ENCODE measurements at regions not wholly inside any gene's neighbourhood (a gene's known extent, or its start where the extent isn't known, plus 50 kb on each side); places are given as distances from the start of the nearest gene placed in this dataset.

DNA sequence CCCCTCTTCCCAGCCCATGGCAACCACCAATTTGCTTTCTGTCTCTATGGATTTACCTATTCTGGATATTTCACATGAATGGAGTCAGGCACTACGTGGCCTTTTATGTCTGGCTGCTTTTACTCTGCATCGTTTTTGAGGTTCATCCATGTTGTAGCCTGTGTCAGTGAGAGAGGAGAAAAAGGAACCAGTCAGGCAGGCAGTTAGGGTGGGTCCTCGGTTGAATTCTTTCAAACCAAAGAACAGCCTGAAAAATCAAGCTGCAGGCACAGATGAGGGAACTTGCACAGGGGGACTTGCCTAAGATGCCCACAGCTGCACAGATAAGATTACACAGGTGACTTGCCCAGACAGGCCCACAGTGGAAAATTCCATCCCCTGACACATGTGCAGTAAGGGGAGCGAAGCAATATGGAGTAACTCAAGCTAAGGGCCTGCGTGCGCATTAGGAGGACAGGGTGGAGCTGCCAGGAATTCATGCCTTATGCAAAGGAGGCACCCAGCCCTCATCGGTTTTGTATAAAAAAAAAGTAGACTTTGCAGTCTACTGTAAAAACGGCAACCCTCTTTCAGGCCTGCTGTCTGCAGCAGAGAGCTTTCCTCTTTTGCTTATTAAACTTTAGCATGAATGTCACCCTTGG, 152.4 kb upstream of the RFLNA start:
- no peaks in the 10 kb centered on the region for H3K27me3 ChIP-seq
- TF ChIP-seq EP300 (IDR thresholded peaks at IDR 0.05): no peak
- no peak for TF ChIP-seq POLR2A (IDR thresholded peaks at IDR 0.05)
- TF ChIP-seq, protein P1, sequence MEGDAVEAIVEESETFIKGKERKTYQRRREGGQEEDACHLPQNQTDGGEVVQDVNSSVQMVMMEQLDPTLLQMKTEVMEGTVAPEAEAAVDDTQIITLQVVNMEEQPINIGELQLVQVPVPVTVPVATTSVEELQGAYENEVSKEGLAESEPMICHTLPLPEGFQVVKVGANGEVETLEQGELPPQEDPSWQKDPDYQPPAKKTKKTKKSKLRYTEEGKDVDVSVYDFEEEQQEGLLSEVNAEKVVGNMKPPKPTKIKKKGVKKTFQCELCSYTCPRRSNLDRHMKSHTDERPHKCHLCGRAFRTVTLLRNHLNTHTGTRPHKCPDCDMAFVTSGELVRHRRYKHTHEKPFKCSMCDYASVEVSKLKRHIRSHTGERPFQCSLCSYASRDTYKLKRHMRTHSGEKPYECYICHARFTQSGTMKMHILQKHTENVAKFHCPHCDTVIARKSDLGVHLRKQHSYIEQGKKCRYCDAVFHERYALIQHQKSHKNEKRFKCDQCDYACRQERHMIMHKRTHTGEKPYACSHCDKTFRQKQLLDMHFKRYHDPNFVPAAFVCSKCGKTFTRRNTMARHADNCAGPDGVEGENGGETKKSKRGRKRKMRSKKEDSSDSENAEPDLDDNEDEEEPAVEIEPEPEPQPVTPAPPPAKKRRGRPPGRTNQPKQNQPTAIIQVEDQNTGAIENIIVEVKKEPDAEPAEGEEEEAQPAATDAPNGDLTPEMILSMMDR (IDR thresholded peaks at IDR 0.05): no peak
- no peak overlapping the region for H3K4me3 ChIP-seq
- no peak for DNase-seq (ENCODE audit: low spot score in 2 of 2)
- WGBS, 2 donors: 89 to 97% methylated on average over 8 of the region's 8 CpGs
- H3K4me1 ChIP-seq: no peaks in the 10 kb centered on the region
- peaks cover 0 to 23% (median 0%) of the 10 kb centered on the region in 4 donors for H3K9me3 ChIP-seq
- no peak overlapping the region for H3K27ac ChIP-seq
- H3K36me3 ChIP-seq: no peaks in the 10 kb centered on the region

- TF ChIP-seq POLR2A (IDR thresholded peaks at IDR 0.05) (no peak), EP300 (IDR thresholded peaks at IDR 0.05) (no peak)
- TF ChIP-seq, protein P1 (IDR thresholded peaks at IDR 0.05): no peak
- 94 to 95% methylated on average over 5 of the region's 5 CpGs for WGBS, 2 donors
- no peak overlapping the region for H3K27ac ChIP-seq
- H3K9me3 ChIP-seq: peaks cover 0 to 16% (median 0%) of the 10 kb centered on the region in 4 donors
- H3K36me3 ChIP-seq: no peaks in the 10 kb centered on the region
- DNase-seq (ENCODE audit: low spot score in 2 of 2): no peak
- H3K27me3 ChIP-seq: no peaks in the 10 kb centered on the region
- H3K4me3 ChIP-seq: no peak overlapping the region
- H3K4me1 ChIP-seq: no peaks in the 10 kb centered on the region
Observed at GRCh38 chr12:124143726-124144125, 151.2 kb upstream of the RFLNA start.

GRCh38 chr12:124144531-124145194, 150.2 kb upstream of the RFLNA start:
- Histone ChIP-seq H3K36me3 (no peaks in the 10 kb centered on the region), H3K27me3 (no peaks in the 10 kb centered on the region), H3K4me1 (no peaks in the 10 kb centered on the region), H3K9me3 (peaks cover 0 to 16% (median 0%) of the 10 kb centered on the region in 4 donors), H3K4me3 (no peak overlapping the region), H3K27ac (no peak overlapping the region)
- no peak for TF ChIP-seq EP300 (IDR thresholded peaks at IDR 0.05)
- TF ChIP-seq, protein P1 (IDR thresholded peaks at IDR 0.05): no peak
- TF ChIP-seq POLR2A (IDR thresholded peaks at IDR 0.05): no peak
- no peak for DNase-seq (ENCODE audit: low spot score in 2 of 2)
- 70 to 75% methylated on average over 9 of the region's 9 CpGs for WGBS, 2 donors

DNA sequence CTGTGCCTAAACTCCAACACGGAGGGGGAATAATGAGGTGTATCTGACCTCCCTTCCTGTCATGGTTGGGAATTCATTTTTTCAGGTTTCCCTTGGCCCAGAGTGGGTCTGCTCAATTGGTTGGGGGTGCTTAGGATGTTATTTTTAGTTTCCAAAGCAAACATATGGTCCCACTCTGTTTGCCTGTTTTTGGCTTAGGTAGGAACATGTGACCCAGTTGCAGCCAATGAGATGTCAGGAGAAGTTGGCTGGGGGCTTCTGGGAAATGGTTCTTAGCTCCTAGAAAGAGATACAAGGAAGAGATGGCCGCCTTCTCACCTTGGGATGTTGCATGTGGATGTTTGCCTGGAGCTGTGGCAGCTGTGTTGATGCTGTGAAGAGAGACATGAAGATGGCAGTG, 147.9 kb upstream of the RFLNA start:
- H3K27me3 ChIP-seq: no peaks in the 10 kb centered on the region
- no peak for DNase-seq (ENCODE audit: low spot score in 2 of 2)
- H3K9me3 ChIP-seq: peaks cover 0 to 12% (median 0%) of the 10 kb centered on the region in 4 donors
- H3K4me1 ChIP-seq: no peaks in the 10 kb centered on the region
- no peaks in the 10 kb centered on the region for H3K36me3 ChIP-seq
- TF ChIP-seq EP300 (IDR thresholded peaks at IDR 0.05) (no peak), POLR2A (IDR thresholded peaks at IDR 0.05) (no peak)
- TF ChIP-seq, protein P1 (IDR thresholded peaks at IDR 0.05): no peak
- H3K4me3 ChIP-seq: no peak overlapping the region
- no peak overlapping the region for H3K27ac ChIP-seq
- WGBS, 2 donors: 82 to 89% methylated on average over 2 of the region's 2 CpGs

GRCh38 chr12:124147575-124147974, 147.3 kb upstream of the RFLNA start:
- no peak for DNase-seq (ENCODE audit: low spot score in 2 of 2)
- 51 to 60% methylated on average over 6 of the region's 6 CpGs for WGBS, 2 donors
- no peak overlapping the region for H3K4me3 ChIP-seq
- H3K9me3 ChIP-seq: peaks cover 0 to 6% (median 0%) of the 10 kb centered on the region in 4 donors
- H3K4me1 ChIP-seq: no peaks in the 10 kb centered on the region
- no peak overlapping the region for H3K27ac ChIP-seq
- no peaks in the 10 kb centered on the region for H3K36me3 ChIP-seq
- H3K27me3 ChIP-seq: no peaks in the 10 kb centered on the region
- TF ChIP-seq, protein P1 (IDR thresholded peaks at IDR 0.05): no peak
- no peak for TF ChIP-seq EP300 (IDR thresholded peaks at IDR 0.05)
- TF ChIP-seq POLR2A (IDR thresholded peaks at IDR 0.05): no peak

Data from tibial nerve (tissue), 4 donors.